ENCODE measurements at regions not wholly inside any gene's neighbourhood (a gene's known extent, or its start where the extent isn't known, plus 50 kb on each side); places are given as distances from the start of the nearest gene placed in this dataset.

- no peak for DNase-seq
- WGBS, 2 donors, result 60 to 63% methylated on average over 2 of the region's 2 CpGs
Observed at GRCh38 chr4:121534187-121534586, 153.4 kb upstream of the QRFPR start.

GRCh38 chr4:121526509-121526908, 145.7 kb upstream of the QRFPR start:
- intact Hi-C loops (cut with DNase I; ENCODE audit: low total_unique reads), result no loop called here
- Histone ChIP-seq H3K27ac (no peak overlapping the region), H3K36me3 (ENCODE audit: low read depth, missing control alignments) (no peaks in the 10 kb centered on the region), H3K4me1 (no peaks in the 10 kb centered on the region), H3K4me3 (no peak overlapping the region), H3K9me3 (no peaks in the 10 kb centered on the region), H3K27me3 (no peaks in the 10 kb centered on the region)
- WGBS, 2 donors, result 67 to 71% methylated on average over 3 of the region's 3 CpGs
- no peak for DNase-seq
- TF ChIP-seq POLR2A (IDR thresholded peaks at IDR 0.05) (no peak), CTCF (IDR thresholded peaks at IDR 0.05) (no peak)

More at GRCh38 chr4:121534187-121534586, 153.4 kb upstream of the QRFPR start:
- H3K27me3 ChIP-seq, result no peaks in the 10 kb centered on the region
- intact Hi-C loops (cut with DNase I; ENCODE audit: low total_unique reads), result no loop called here
- no peak for TF ChIP-seq CTCF (IDR thresholded peaks at IDR 0.05)
- TF ChIP-seq POLR2A (IDR thresholded peaks at IDR 0.05), result no peak
- no peaks in the 10 kb centered on the region for H3K9me3 ChIP-seq
- no peaks in the 10 kb centered on the region for H3K36me3 ChIP-seq (ENCODE audit: low read depth, missing control alignments)
- H3K4me3 ChIP-seq, result no peak overlapping the region
- H3K4me1 ChIP-seq, result no peaks in the 10 kb centered on the region
- no peak overlapping the region for H3K27ac ChIP-seq

- no peaks in the 10 kb centered on the region for H3K36me3 ChIP-seq (ENCODE audit: low read depth, missing control alignments)
- intact Hi-C loops (cut with DNase I; ENCODE audit: low total_unique reads), result no loop called here
- no peak overlapping the region for H3K27ac ChIP-seq
- no peaks in the 10 kb centered on the region for H3K27me3 ChIP-seq
- 59 to 71% methylated on average over 6 of the region's 6 CpGs for WGBS, 2 donors
- no peak for DNase-seq
- H3K4me3 ChIP-seq, result no peak overlapping the region
- H3K9me3 ChIP-seq, result no peaks in the 10 kb centered on the region
- TF ChIP-seq CTCF (IDR thresholded peaks at IDR 0.05) (no peak), POLR2A (IDR thresholded peaks at IDR 0.05) (no peak)
- H3K4me1 ChIP-seq, result no peaks in the 10 kb centered on the region
Observed at GRCh38 chr4:121519236-121519838, 138.5 kb upstream of the QRFPR start.

- TF ChIP-seq POLR2A (IDR thresholded peaks at IDR 0.05) (no peak), CTCF (IDR thresholded peaks at IDR 0.05) (no peak)
- Histone ChIP-seq H3K36me3 (ENCODE audit: low read depth, missing control alignments) (no peaks in the 10 kb centered on the region), H3K4me3 (no peak overlapping the region), H3K27me3 (no peaks in the 10 kb centered on the region), H3K27ac (no peak overlapping the region), H3K9me3 (no peaks in the 10 kb centered on the region), H3K4me1 (no peaks in the 10 kb centered on the region)
- intact Hi-C loops (cut with DNase I; ENCODE audit: low total_unique reads), result no loop called here
- DNase-seq, result no peak
- 90 to 93% methylated on average over 2 of the region's 2 CpGs for WGBS, 2 donors
Observed at GRCh38 chr4:121517241-121517640, 136.4 kb upstream of the QRFPR start.

GRCh38 chr4:121514443-121514842, 133.6 kb upstream of the QRFPR start:
- H3K4me1 ChIP-seq, result no peaks in the 10 kb centered on the region
- WGBS, 2 donors, result 57 to 59% methylated on average over 10 of the region's 10 CpGs
- no peak for TF ChIP-seq POLR2A (IDR thresholded peaks at IDR 0.05)
- TF ChIP-seq CTCF (IDR thresholded peaks at IDR 0.05), result no peak
- H3K27ac ChIP-seq, result no peak overlapping the region
- peak; percentile 18 for DNase-seq
- H3K36me3 ChIP-seq (ENCODE audit: low read depth, missing control alignments), result no peaks in the 10 kb centered on the region
- H3K9me3 ChIP-seq, result no peaks in the 10 kb centered on the region
- H3K27me3 ChIP-seq, result no peaks in the 10 kb centered on the region
- H3K4me3 ChIP-seq, result no peak overlapping the region
- intact Hi-C loops (cut with DNase I; ENCODE audit: low total_unique reads), result no loop called here

All from testis (tissue), 2 donors.